ENCODE measurements at regions not wholly inside any gene's neighbourhood (a gene's known extent, or its start where the extent isn't known, plus 50 kb on each side); places are given as distances from the start of the nearest gene placed in this dataset.

GRCh38 chr4:43379016-43379415 is 486.5 kb downstream of the GRXCR1 start:
- Histone ChIP-seq H3K4me3 (no peak overlapping the region), H3K4me1 (no peaks in the 10 kb centered on the region), H3K27me3 (no peaks in the 10 kb centered on the region), H3K9me3 (no peaks in the 10 kb centered on the region), H3K27ac (no peak overlapping the region), H3K36me3 (no peaks in the 10 kb centered on the region)
- WGBS, 2 donors = 74 to 79% methylated on average over 1 of the region's 1 CpG
- TF ChIP-seq POLR2A (IDR thresholded peaks at IDR 0.05) = no peak
- no peak for TF ChIP-seq EP300 (IDR thresholded peaks at IDR 0.05)
- TF ChIP-seq CTCF (IDR thresholded peaks at IDR 0.05) = no peak
- no peak for DNase-seq (ENCODE audit: low spot score in 2 of 2)

- TF ChIP-seq POLR2A (IDR thresholded peaks at IDR 0.05) (no peak), CTCF (IDR thresholded peaks at IDR 0.05) (no peak), EP300 (IDR thresholded peaks at IDR 0.05) (no peak)
- no peaks in the 10 kb centered on the region for H3K4me1 ChIP-seq
- WGBS, 2 donors = 40 to 50% methylated on average over 2 of the region's 2 CpGs
- DNase-seq (ENCODE audit: low spot score in 2 of 2) = no peak
- H3K36me3 ChIP-seq = no peaks in the 10 kb centered on the region
- no peaks in the 10 kb centered on the region for H3K9me3 ChIP-seq
- no peaks in the 10 kb centered on the region for H3K27me3 ChIP-seq
- no peak overlapping the region for H3K4me3 ChIP-seq
- no peak overlapping the region for H3K27ac ChIP-seq
Observed at GRCh38 chr4:43380093-43380492, 487.6 kb downstream of the GRXCR1 start.

- WGBS, 2 donors = 21 to 23% methylated on average over 1 of the region's 1 CpG
- Histone ChIP-seq H3K27me3 (no peaks in the 10 kb centered on the region), H3K4me3 (no peak overlapping the region), H3K9me3 (no peaks in the 10 kb centered on the region), H3K36me3 (no peaks in the 10 kb centered on the region), H3K27ac (no peak overlapping the region), H3K4me1 (no peaks in the 10 kb centered on the region)
- no peak for DNase-seq (ENCODE audit: low spot score in 2 of 2)
- no peak for TF ChIP-seq POLR2A (IDR thresholded peaks at IDR 0.05)
- no peak for TF ChIP-seq EP300 (IDR thresholded peaks at IDR 0.05)
- no peak for TF ChIP-seq CTCF (IDR thresholded peaks at IDR 0.05)
Observed at GRCh38 chr4:43391069-43391468, 498.6 kb downstream of the GRXCR1 start.

GRCh38 chr4:43394976-43395375 is 502.5 kb downstream of the GRXCR1 start:
- Histone ChIP-seq H3K4me1 (no peaks in the 10 kb centered on the region), H3K36me3 (no peaks in the 10 kb centered on the region), H3K27ac (no peak overlapping the region), H3K27me3 (no peaks in the 10 kb centered on the region), H3K4me3 (no peak overlapping the region), H3K9me3 (no peaks in the 10 kb centered on the region)
- WGBS, 2 donors = 46 to 68% methylated on average over 3 of the region's 3 CpGs
- no peak for DNase-seq (ENCODE audit: low spot score in 2 of 2)
- TF ChIP-seq POLR2A (IDR thresholded peaks at IDR 0.05) (no peak), EP300 (IDR thresholded peaks at IDR 0.05) (no peak), CTCF (IDR thresholded peaks at IDR 0.05) (no peak)

GRCh38 chr4:43399726-43400125 is 507.2 kb downstream of the GRXCR1 start:
- no peak overlapping the region for H3K4me3 ChIP-seq
- H3K9me3 ChIP-seq = no peaks in the 10 kb centered on the region
- no peak overlapping the region for H3K27ac ChIP-seq
- H3K27me3 ChIP-seq = no peaks in the 10 kb centered on the region
- no peaks in the 10 kb centered on the region for H3K36me3 ChIP-seq
- 73 to 81% methylated on average over 3 of the region's 3 CpGs for WGBS, 2 donors
- TF ChIP-seq POLR2A (IDR thresholded peaks at IDR 0.05) = no peak
- TF ChIP-seq EP300 (IDR thresholded peaks at IDR 0.05) = no peak
- no peak for TF ChIP-seq CTCF (IDR thresholded peaks at IDR 0.05)
- DNase-seq (ENCODE audit: low spot score in 2 of 2) = no peak
- no peaks in the 10 kb centered on the region for H3K4me1 ChIP-seq
